IMR-90 (cell line): ENCODE measurements at regions not wholly inside any gene's neighbourhood (a gene's known extent, or its start where the extent isn't known, plus 50 kb on each side); places are given as distances from the start of the nearest gene placed in this dataset.

Experiments
- ATAC-seq: fragments of 200-7000 bp; cut with Tn5 transposase; 2 replicates; pipeline ENCODE4 v1.9.1; 2020; ENCODE audit warnings: low read depth, mild to moderate bottlenecking, moderate library complexity
- BruUV-seq: library from RNA; stranded (reverse); fragments of 400-500 nt; replicated peaks from 2 replicates; lab custom pipeline; 2021; lab: Mats Ljungman, UMichigan
- CTCF ChIA-PET: fragments of 300-600 bp; formaldehyde crosslinking; extraction: SDS; loops from one replicate; lab custom pipeline; 2021; ENCODE audit warnings: antibody characterized with exemption; lab: Yijun Ruan, JAX
- POLR2A ChIA-PET: fragments of 300-600 bp; sonication (Branson Sonifier 250); formaldehyde crosslinking; loops from one replicate; lab custom pipeline; 2022; ENCODE audit warnings: antibody characterized with exemption; ENCODE audit not compliant: unreplicated experiment; lab: Charles Lee
- DNase-seq: peaks from one replicate; pipeline ENCODE4 v3.0.0; 2013
- H2AFZ ChIP-seq: replicated peaks from 2 replicates; pipeline ENCODE3; 2013; ENCODE audit warnings: low read length, mild to moderate bottlenecking; ENCODE audit not compliant: poor library complexity
- H2AK5ac ChIP-seq: 2 replicates; pipeline ENCODE4 v1.6.1; 2013; ENCODE audit warnings: low read depth, low read length, inconsistent platforms
- H2AK9ac ChIP-seq: replicated peaks from 2 replicates; pipeline ENCODE3; 2013; ENCODE audit warnings: mild to moderate bottlenecking, low read depth, low read length, moderate library complexity; ENCODE audit not compliant: poor library complexity
- H2BK120ac ChIP-seq: 2 replicates; pipeline ENCODE4 v1.6.1; 2013; ENCODE audit warnings: low read depth, low read length, inconsistent platforms
- H2BK15ac ChIP-seq: 3 replicates; pipeline ENCODE4 v1.6.1; 2013; ENCODE audit warnings: low read depth, low read length, inconsistent platforms
- H2BK20ac ChIP-seq: 2 replicates; pipeline ENCODE4 v1.6.1; 2013; ENCODE audit warnings: low read depth, mild to moderate bottlenecking, inconsistent platforms, low read length, moderate library complexity
- H2BK5ac ChIP-seq: 2 replicates; pipeline ENCODE4 v1.6.1; 2013; ENCODE audit warnings: mild to moderate bottlenecking, low read depth, low read length, inconsistent platforms; ENCODE audit not compliant: poor library complexity, severe bottlenecking
- H3K14ac ChIP-seq: replicated peaks from 2 replicates; pipeline ENCODE4 v1.6.1; 2013; ENCODE audit warnings: low read depth, low read length, inconsistent platforms
- H3K18ac ChIP-seq: 2 replicates; pipeline ENCODE4 v1.6.1; 2013; ENCODE audit warnings: low read depth, low read length, control low read depth
- H3K23ac ChIP-seq: 2 replicates; pipeline ENCODE4 v1.6.1; 2013; ENCODE audit warnings: low read depth, low read length, inconsistent platforms
- H3K27ac ChIP-seq: 2 replicates; pipeline ENCODE4 v1.5.1; 2013; ENCODE audit warnings: mild to moderate bottlenecking, control low read depth, low read length; ENCODE audit not compliant: insufficient read depth
- H3K27me3 ChIP-seq: 2 replicates; pipeline ENCODE4 v1.6.1; 2013; ENCODE audit warnings: low read length; ENCODE audit not compliant: control insufficient read depth, insufficient read depth
- H3K36me3 ChIP-seq: 2 replicates; pipeline ENCODE4 v1.6.1; 2013; ENCODE audit warnings: low read length, mixed read lengths; ENCODE audit not compliant: control insufficient read depth, insufficient read depth
- H3K4ac ChIP-seq: 2 replicates; pipeline ENCODE4 v1.6.1; 2013; ENCODE audit warnings: low read depth, low read length, inconsistent platforms
- H3K4me1 ChIP-seq: 2 replicates; pipeline ENCODE4 v1.6.1; 2013; ENCODE audit warnings: low read length, mixed read lengths; ENCODE audit not compliant: control insufficient read depth, insufficient read depth
- H3K4me2 ChIP-seq: 2 replicates; pipeline ENCODE4 v1.6.1; 2013; ENCODE audit warnings: low read depth, mild to moderate bottlenecking, control low read depth, low read length, moderate library complexity
- H3K4me3 ChIP-seq: 2 replicates; pipeline ENCODE4 v1.5.1; 2013; ENCODE audit warnings: low read depth, mild to moderate bottlenecking, control low read depth, low read length, moderate library complexity; ENCODE audit not compliant: insufficient read depth
- H3K56ac ChIP-seq: 2 replicates; pipeline ENCODE4 v1.6.1; 2013; ENCODE audit warnings: low read length, inconsistent platforms; ENCODE audit not compliant: insufficient read depth; ENCODE audit errors: extremely low read depth
- H3K79me1 ChIP-seq, 2 experiments: 2 replicates each; pipeline ENCODE4 v1.6.1; 2013; ENCODE audit warnings: low read length in 2 of 2, inconsistent platforms in 1 of 2, low read depth in 1 of 2
- H3K9ac ChIP-seq: 2 replicates; pipeline ENCODE4 v1.6.1; 2013; ENCODE audit warnings: low read depth, low read length, control low read depth
- H3K9me1 ChIP-seq: 2 replicates; pipeline ENCODE4 v1.6.1; 2013; ENCODE audit warnings: low read length, inconsistent platforms; ENCODE audit not compliant: insufficient read depth
- H3K9me3 ChIP-seq: 2 replicates; pipeline ENCODE4 v1.6.1; 2013; ENCODE audit warnings: low read length; ENCODE audit not compliant: control insufficient read depth, insufficient read depth
- H4K20me1 ChIP-seq: 2 replicates; pipeline ENCODE4 v1.6.1; 2013; ENCODE audit warnings: low read length, inconsistent platforms; ENCODE audit not compliant: insufficient read depth
- H4K5ac ChIP-seq: 2 replicates; pipeline ENCODE4 v1.6.1; 2013; ENCODE audit warnings: mild to moderate bottlenecking, low read depth, low read length, control low read depth
- H4K8ac ChIP-seq, 2 experiments: 2 replicates each; pipeline ENCODE4 v1.6.1; 2013; ENCODE audit warnings: low read depth in 2 of 2, low read length in 2 of 2, control low read depth in 1 of 2, inconsistent platforms in 1 of 2
- H4K91ac ChIP-seq: 2 replicates; pipeline ENCODE4 v1.6.1; 2013; ENCODE audit warnings: low read depth, low read length, inconsistent platforms; ENCODE audit not compliant: insufficient read depth
- BHLHE40 ChIP-seq: fragments of 150-350 bp; IDR thresholded peaks from 2 replicates; pipeline ENCODE4 v1.6.1; 2016; ENCODE audit warnings: mild to moderate bottlenecking, low read depth, low read length
- MAZ ChIP-seq: IDR thresholded peaks from 2 replicates; pipeline ENCODE4 v1.6.1; 2012; ENCODE audit warnings: low read depth, mild to moderate bottlenecking, low read length, improper control_type of control experiment, moderate library complexity, borderline replicate concordance
- NFE2L2 ChIP-seq: fragments of 150-350 bp; IDR thresholded peaks from 2 replicates; pipeline ENCODE4 v1.6.1; 2016; ENCODE audit warnings: low read depth, mild to moderate bottlenecking, low read length
- RAD21 ChIP-seq: IDR thresholded peaks from 2 replicates; pipeline ENCODE4 v1.6.1; 2012; ENCODE audit warnings: low read length, improper control_type of control experiment
- WGBS, 2 experiments: methylation state at CpG; one replicate each; pipeline versions ENCODE4 v1.1.5 to v1.1.7; 2013; ENCODE audit warnings: missing lambda C conversion rate in 2 of 2; ENCODE audit not compliant: insufficient read length in 1 of 2; ENCODE audit errors: extremely low coverage in 2 of 2; 5-methylcytosine and 5-hydroxymethylcytosine counted together
- dilution Hi-C: fragments of 300-500 bp; cut with HindIII; formaldehyde crosslinking; loops from one replicate; pipeline ENCODE4 v1.14.3; 2018; ENCODE audit warnings: low sequenced_read_pairs; ENCODE audit not compliant: unreplicated experiment
- in situ Hi-C: fragments of 300-500 bp; cut with MboI; formaldehyde crosslinking; loops from 3 replicates; pipeline ENCODE4 v1.14.3; 2019; ENCODE audit warnings: low sequenced_read_pairs, inconsistent platforms, mixed read lengths
- intact Hi-C: fragments of 100-400 bp; cut with micrococcal nuclease; formaldehyde crosslinking; loops from 2 replicates; pipeline ENCODE4 v1.10.0; 2022
- TF ChIP-seq, protein P1 (sequence below): fragments of 150-350 bp; IDR thresholded peaks from 2 replicates; pipeline ENCODE4 v1.6.1; 2016; ENCODE audit warnings: low read depth, mild to moderate bottlenecking, low read length, moderate library complexity, borderline replicate concordance

DNA sequence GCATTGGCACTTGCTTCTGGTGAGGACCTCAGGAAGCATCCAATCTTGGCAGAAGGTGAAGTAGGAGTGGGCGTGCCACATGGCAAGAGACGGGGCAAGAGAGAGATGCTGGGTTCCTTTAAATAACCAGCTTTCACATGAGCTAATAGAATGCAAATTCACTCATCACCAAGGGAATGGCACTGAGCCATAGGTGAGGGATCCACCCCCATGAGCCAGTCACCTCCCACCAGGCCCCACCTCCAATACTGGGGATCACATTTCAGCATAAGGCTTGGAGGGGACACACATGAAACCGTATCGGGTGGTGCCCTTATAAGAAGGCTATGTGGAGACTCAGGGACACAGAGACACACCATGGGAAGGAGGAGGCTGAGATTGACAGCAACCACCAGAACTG lies 140.0 kb upstream of the MSX1 start:
- Histone ChIP-seq H2AK9ac (no peak overlapping the region), H3K79me1 (no peaks in the 10 kb centered on the region), H2BK20ac (no peak overlapping the region), H3K9ac (no peak overlapping the region), H3K4me1 (no peaks in the 10 kb centered on the region), H3K27me3 (peaks cover 25% of the 10 kb centered on the region), H3K14ac (no peak overlapping the region), H3K9me3 (no peaks in the 10 kb centered on the region; the same call in 1 of the 2 replicates), H2BK15ac (no peak overlapping the region), H4K5ac (no peak overlapping the region), H3K9me1 (no peaks in the 10 kb centered on the region; the same call in 1 of the 2 replicates), H3K4me2 (no peak overlapping the region), H3K56ac (no peak overlapping the region), H2BK5ac (no peak overlapping the region), H2BK120ac (no peak overlapping the region), H3K36me3 (no peaks in the 10 kb centered on the region), H3K4ac (no peak overlapping the region), H3K23ac (no peak overlapping the region), H2AFZ (no peak overlapping the region), H3K18ac (no peak overlapping the region), H2AK5ac (no peak overlapping the region), H3K4me3 (no peak overlapping the region), H4K91ac (no peak overlapping the region), H4K20me1 (no peaks in the 10 kb centered on the region), H4K8ac (no peak overlapping the region), H3K27ac (no peak overlapping the region)
- in situ Hi-C loops = no loop called here
- no peak for ATAC-seq
- dilution Hi-C loops = no loop called here
- BruUV-seq = no TSS peak
- WGBS, 2 experiments = no CpG with 5 or more reads among the region's 4 CpGs
- TF ChIP-seq RAD21 = no peak
- TF ChIP-seq, protein P1, sequence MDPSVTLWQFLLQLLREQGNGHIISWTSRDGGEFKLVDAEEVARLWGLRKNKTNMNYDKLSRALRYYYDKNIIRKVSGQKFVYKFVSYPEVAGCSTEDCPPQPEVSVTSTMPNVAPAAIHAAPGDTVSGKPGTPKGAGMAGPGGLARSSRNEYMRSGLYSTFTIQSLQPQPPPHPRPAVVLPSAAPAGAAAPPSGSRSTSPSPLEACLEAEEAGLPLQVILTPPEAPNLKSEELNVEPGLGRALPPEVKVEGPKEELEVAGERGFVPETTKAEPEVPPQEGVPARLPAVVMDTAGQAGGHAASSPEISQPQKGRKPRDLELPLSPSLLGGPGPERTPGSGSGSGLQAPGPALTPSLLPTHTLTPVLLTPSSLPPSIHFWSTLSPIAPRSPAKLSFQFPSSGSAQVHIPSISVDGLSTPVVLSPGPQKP = no peak
- no peak for TF ChIP-seq MAZ
- TF ChIP-seq BHLHE40 = no peak
- TF ChIP-seq NFE2L2 = no peak
- CTCF ChIA-PET = no interaction called here
- DNase-seq = no peak
- intact Hi-C loops = no loop called here
- POLR2A ChIA-PET = no interaction called here
